Left lung (tissue), 4 donors: ENCODE measurements at regions not wholly inside any gene's neighbourhood (a gene's known extent, or its start where the extent isn't known, plus 50 kb on each side); places are given as distances from the start of the nearest gene placed in this dataset.
"Not testable (repeated sequence)": the region's sequence is repeated elsewhere in the genome, so short reads cannot be mapped to it uniquely, and the experiment has no call there.

ENCODE experiments used
- ATAC-seq: fragments of 200-7000 bp; cut with Tn5 transposase; one replicate; pipeline ENCODE4 v1.9.1; 2020; ENCODE audit warnings: moderate library complexity
- DNase-seq, 4 donors: peaks; one replicate each; pipeline ENCODE4 v3.0.0-alpha.2; 2013 to 2020
- H3K27ac ChIP-seq, 2 donors: fragments of 200-600 bp; sonication (generic) in 1 of 2; one replicate each; pipeline versions ENCODE4 v1.5.0 to v1.8.0; 2020 to 2021
- H3K27me3 ChIP-seq, 2 donors: fragments of 200-600 bp; sonication (generic) in 1 of 2; one replicate each; pipeline versions ENCODE4 v1.5.0 to v1.8.0; 2020 to 2021
- H3K36me3 ChIP-seq, 2 donors: fragments of 200-600 bp; sonication (generic) in 1 of 2; one replicate each; pipeline versions ENCODE4 v1.5.0 to v1.8.0; 2020 to 2021
- H3K4me1 ChIP-seq, 2 donors: fragments of 200-600 bp; one replicate each; pipeline ENCODE4 v1.8.0; 2021
- H3K4me3 ChIP-seq, 2 donors: fragments of 200-600 bp; sonication (generic) in 1 of 2; one replicate each; pipeline versions ENCODE4 v1.5.0 to v1.8.0; 2020 to 2021; ENCODE audit warnings: mild to moderate bottlenecking in 1 of 2
- H3K9me3 ChIP-seq, 2 donors: fragments of 200-600 bp; sonication (generic) in 1 of 2; one replicate each; pipeline versions ENCODE4 v1.5.0 to v1.8.0; 2020 to 2021
- intact Hi-C, 2 donors: fragments of 100-400 bp; cut with DNase I; formaldehyde crosslinking; loops; one replicate each; pipeline versions ENCODE4 v1.11.2 to v1.14.2; 2022
- donor health status: DM: no; HTN: yes; CAD: no.
- donor health status: DM: no; HTN: no; CAD: no.

DNA sequence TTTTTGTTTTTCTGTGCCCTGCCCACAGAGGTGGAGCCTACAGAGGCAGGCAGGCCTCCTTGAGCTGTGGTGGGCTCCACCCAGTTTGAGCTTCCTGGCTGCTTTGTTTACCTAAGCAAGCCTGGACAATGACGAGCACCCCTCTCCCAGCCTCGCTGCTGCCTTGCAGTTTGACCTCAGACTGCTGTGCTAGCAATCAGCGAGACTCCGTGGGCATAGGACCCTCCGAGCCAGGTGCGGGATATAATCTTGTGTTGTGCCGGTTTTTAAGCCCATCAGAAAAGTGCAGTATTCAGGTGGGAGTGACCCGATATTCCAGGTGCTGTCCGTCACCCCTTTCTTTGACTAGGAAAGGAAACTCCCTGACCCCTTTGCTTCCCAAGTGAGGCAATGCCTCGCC lies 786.1 kb downstream of the OR4C45 start:
- peaks cover 0 to 32% of the 10 kb centered on the region in 2 donors for H3K9me3 ChIP-seq
- H3K27me3 ChIP-seq, ATAC-seq, intact Hi-C loops, H3K36me3 ChIP-seq, H3K27ac ChIP-seq, H3K4me1 ChIP-seq, H3K4me3 ChIP-seq: not testable (repeated sequence)
- peak in 2 of 4 donors; percentile 2 to 17 for DNase-seq
